SKM-1 (cell line): ENCODE measurements at regions not wholly inside any gene's neighbourhood (a gene's known extent, or its start where the extent isn't known, plus 50 kb on each side); places are given as distances from the start of the nearest gene placed in this dataset.
"Not testable (repeated sequence)": the region's sequence is repeated elsewhere in the genome, so short reads cannot be mapped to it uniquely, and the experiment has no call there.

Source experiments
- DNase-seq: peaks from one replicate; lab custom pipeline; 2025; ENCODE audit not compliant: unreplicated experiment; lab: John Stamatoyannopoulos, UW

DNA sequence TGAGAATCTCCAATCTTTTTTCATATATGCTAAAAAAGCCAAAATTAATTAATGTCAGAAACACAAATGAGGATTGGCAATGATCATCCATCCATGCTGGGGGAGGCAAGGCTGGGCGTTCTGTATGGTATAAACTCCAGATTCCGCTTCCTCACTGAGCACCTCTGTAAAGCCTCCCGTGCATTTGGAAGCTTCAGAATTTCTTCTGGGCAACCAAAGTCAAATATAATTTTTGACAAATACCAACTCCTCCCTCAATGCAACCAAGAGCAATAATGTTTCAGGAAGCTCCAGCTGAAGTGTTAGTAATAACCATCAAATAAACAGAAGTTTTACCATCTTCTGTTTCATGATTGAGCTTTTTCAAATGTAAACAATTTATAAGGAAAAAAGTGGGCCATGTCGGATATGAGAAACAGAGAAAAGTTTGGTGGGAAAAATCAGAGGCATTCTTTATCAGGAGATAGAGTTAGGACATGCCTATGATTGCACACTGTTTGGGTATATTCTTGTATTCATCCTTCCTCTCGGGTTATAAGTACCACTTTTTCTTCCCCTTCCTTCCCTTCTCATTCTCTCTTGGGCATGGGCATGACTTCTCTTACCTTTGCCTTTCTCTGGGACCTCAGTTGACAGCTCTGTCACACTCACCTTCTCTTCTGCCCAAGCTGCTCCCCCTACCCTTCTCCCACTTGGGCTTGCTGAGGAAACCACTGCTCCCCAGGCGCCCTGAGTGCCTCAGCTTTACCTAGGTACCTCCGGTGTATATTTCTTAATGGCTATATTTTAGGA, 149.5 kb upstream of the ZEB2 start:
- no peak for DNase-seq

DNA sequence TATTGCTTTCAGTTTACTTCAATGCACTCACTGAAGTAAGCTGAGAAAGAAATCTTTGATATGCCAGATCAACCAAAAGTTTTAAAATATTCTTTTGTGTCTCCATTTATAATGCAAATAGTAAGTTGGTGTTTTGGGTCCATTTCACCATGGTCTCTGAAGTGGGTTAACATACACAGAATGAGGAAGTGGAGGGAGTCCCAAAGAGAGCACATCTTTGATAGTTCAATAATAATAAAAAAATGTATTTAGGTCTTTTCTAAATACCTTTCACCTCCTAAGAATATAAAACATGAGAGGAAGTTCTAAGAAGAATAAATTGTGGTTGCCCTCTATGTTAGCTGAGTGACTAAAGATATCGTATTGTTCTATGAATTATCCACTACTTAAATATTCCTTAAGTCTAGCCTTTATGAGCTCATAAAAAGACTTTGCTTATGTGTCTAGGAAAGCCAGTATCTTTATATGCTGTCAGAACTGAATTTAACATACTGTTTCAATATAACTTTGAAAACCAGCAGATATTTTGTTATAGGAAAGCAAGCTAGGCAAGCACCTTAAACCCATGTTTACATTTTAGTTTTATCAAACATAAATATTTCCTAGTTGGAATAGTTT, 148.7 kb upstream of the ZEB2 start:
- DNase-seq: no peak

DNA sequence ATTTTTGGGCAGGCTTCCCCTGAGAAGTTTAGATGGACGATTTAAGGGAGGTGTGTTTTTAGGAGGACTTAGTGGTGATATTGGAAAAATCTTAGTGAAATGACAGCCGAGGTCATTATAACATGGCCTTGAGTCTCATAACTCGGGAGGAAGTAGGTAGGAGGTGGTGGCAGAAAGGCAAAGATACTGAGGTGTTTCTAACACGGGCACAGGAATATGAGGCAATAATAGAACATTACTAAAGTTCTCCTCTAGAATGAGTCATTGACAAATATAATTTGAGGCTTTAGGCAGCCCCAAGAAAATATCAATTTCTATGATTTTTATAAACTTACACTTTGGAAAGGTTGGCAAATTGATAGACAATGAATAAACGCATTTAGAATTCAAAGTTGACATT, 146.1 kb upstream of the ZEB2 start:
- peak; percentile 71 for DNase-seq

DNA sequence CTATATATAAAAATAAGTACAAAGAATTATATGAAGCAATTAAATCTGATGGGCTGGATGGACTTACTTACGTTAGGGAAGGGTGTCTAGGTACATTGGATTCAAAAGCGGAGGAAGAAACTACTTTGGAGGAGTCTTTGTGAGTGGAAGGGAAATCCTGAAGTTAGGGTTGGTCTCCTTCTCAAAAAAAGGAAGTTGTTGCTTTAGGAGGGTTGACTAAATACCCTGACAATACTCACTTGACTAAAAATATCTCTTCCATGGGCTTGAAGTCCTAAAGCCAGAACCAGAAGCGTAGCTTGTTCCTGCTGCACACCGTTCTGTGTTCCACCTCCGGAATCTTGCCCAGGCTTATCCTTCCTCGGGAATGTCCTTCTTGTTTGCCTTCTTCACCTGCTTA, 143.3 kb upstream of the ZEB2 start:
- peak; percentile 59 for DNase-seq

DNA sequence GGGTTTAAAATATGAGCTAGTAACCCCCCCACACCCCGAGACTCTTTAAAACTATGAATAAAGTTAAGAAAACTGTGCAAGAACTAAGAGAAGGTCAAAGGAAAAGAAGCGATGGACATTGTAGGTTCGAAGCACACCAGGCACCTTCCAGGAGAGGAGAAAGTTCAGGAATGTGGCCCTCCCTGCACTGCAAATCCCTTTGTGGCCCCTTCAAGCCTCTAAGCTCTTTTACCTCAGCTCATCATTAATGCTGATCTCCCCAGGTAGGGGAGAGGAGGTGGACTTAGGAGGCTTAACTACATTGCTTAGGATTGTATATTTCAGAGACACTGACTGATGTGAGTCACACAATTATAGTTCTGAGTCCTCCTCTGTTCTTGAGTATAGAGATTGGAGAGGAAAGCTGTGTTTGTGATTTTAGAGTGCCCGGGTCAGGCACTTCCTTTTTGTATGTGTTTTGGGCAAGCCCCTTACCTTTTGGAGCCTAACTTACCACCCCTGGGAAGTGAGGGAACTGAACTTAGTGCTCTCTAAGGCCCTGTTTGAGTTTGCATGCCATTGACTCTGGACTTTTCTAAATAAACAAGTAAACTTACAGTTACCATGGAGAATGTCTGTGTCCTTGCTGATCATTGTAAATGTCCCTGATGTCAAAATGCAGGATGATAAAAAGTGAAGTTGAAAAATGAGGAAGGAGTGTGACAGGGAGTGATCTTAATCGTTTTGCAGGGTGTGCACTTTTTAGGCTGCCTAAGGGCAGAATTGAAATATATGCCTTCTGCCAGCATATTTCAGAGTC, 140.8 kb upstream of the ZEB2 start:
- DNase-seq: peak; percentile 47

DNA sequence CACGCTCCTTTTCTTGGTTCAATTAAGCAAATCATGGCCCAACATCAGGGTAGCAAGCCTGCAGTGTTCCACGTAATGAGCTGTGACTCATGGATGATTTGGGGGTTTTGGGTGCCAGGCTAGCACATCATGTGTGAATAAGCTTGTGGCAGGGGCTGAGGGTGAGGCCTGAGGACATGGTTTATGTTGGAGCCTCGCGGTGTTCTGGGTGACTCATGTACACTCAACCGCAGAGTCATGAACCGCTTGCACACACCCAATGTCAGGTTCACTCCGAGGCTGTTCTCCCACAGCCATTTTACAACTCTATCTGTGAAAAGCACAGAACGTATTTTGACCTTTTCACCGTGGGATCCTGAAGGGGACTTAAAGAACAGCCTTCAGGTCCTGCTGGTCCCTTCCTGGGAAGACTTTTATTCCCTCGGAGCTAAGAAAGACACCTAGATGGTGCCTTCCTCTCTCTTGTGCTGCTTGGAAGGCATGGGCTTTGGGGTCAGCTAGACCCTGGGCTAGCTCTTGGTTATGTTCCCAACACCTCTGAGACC, 139.9 kb upstream of the ZEB2 start:
- no peak for DNase-seq

DNA sequence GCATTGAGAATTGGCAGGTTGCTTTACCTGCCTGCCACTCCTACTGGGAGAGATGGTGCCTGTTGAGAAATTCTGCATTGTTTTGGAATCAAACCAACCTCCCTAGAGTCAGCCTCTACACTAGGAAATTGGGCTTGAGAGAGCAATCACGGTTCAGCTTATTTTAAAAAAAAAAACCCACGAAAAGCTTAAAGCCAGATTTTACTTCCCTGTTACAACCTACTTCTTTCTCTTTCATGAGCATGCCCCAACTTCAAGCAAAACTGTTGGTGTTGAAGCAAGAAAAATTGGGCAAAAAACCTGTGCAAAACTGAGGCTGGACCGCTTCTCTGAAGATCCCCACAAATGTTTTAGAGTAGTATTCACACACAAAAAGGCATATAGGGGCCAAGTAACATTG, 134.6 kb upstream of the ZEB2 start:
- DNase-seq: no peak

DNA sequence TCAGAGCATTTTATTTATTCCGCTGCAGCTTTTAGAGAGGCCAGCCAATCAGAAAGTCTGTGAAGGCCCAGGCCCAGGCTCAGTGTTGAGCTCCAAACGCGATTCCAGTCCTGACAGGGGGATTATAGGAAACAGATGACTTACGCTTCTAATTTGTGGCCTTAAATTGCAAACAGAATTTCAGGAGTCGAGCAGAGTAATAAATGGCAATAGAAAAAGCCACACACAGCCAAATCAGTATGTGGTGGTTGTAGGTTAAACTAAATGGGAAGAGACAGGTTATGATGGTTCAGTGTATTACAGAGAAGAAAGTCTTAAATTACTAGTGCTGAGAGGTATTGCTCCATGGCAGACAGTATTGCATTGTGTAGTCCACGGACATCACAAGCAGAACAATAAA, 131.0 kb upstream of the ZEB2 start:
- DNase-seq: no peak

DNA sequence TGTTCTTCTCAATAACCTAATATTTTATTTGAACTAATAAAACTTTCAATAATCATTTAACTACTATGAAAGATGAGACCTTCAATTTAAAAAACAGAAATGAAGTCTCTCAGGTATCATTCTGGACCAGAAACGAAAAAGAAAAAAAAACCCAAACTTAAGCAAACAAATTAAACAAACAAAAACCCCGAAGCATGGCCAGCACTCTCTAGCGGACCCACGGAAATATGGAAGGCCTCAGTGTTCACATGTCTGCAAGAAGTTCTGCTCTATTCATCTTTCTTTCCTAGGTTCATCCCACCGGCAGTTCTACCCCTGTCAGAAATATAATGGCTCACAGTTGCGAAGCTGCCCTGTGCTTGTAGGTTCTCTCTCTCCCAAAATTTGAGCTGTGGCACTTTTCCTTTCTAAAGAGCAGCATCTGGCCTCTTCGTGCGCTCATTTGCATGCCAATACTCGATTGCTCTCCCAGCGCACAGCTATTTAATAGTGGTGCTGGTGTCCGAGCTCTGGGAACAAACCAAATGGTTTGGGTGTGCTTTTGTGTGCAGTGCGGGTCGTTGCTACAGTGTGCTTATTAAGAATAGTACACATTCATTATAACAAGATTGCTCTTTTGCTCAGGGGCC, 129.0 kb upstream of the ZEB2 start:
- DNase-seq: no peak

DNA sequence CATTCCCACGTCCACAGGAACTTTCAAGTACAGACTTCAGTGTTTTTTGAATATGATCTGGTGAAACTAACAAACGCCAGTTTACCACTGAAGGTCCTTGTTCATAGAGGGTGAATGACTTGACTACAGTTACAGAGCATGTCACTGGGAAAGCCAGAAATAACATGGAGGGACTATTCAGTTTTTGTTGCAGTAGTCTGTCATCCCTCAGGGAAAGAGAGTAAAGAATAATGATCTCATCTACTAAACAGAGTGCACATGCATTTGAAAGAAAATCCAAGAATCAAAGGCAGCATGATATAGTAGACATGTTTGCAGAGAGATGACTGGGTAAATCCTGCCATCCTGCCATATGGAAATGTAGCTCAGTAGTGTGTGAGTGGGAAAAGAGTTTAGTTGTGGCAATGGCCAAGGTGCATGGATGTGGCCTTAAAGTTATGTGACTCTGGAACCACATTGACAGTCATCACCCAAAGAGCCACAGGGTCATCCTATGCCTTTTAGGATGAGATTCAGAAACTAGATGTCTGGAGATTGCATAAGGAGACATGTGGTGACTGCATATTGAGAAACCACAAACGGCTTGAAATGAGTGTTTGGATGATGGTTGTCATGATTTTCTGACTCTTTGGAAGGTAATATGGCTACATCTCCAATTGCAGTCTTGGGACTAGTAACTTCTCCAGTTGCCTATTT, 125.3 kb upstream of the ZEB2 start:
- DNase-seq: peak; percentile 49

DNA sequence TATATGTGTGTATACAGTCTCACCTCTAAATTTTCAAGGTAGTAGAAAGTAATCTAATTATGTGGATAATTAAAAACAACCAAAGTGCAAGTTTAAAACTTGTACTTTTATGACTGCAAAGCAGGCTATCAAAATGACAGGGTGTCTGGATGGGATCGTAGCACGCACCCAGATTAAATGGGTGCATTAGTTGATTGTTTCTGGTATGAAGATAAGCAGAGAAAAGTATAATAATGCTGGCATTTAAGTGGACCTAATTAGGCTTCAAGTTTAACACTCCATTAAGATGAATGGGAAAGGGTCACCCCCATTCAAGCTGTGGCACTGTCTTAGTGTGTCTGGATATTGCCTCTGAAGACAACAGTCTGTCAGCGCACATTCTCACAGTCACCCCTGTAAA, 124.6 kb upstream of the ZEB2 start:
- DNase-seq: no peak

DNA sequence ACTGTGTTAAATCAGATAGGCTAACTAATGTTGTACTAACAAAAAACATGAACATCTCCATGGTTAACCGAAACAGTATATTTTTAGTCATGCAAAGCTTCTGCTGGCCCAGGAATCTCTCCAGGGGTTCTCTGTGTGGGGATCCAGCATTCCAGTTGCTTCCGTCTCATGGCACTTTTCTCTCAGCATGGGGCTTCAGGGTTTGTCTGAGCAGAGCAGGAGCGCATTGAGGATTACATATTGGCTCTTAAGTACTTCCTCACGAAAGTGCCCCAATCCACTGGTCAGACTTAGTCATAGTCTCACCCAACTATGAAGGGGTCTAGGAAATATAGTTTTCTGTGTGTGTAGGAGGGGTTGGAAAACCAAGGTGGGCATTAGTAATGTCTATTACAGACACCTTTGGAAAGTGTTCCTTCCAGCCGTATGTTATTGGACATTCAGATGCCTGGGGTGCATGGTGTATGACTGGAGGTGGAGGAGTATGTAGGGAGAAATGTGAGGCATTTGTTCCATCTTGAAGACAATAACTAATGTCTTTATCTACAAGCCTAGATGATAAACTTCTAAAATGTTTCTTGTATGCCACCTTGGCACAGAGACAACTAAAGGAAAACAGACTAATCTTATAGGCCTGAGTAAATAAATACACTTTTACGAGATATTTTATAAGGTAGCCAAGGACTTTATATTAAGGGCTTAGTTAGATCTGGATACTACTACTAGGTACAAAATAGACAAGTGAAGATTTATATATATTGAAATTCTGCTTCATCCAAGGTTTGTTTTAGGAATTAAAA, 123.8 kb upstream of the ZEB2 start:
- no peak for DNase-seq

DNA sequence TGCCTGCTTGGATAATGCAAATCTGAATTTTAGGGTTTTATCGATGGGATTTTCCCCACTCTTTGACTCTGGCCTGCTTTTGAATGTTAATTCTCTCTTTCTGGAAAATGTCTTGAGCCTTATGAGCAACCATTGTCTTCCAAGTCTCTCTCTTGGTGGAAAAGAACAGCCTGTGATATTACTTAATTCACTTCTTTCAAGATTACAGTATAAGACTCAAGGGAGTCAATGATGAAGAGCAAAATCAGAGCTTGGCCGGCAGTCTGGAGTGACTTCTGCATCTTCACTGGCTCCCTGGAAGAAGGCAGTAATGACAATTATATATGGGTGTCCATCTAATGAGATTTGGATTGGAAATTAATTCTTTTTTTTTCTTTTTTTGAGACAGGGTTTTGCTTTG, 122.9 kb upstream of the ZEB2 start:
- DNase-seq: no peak

DNA sequence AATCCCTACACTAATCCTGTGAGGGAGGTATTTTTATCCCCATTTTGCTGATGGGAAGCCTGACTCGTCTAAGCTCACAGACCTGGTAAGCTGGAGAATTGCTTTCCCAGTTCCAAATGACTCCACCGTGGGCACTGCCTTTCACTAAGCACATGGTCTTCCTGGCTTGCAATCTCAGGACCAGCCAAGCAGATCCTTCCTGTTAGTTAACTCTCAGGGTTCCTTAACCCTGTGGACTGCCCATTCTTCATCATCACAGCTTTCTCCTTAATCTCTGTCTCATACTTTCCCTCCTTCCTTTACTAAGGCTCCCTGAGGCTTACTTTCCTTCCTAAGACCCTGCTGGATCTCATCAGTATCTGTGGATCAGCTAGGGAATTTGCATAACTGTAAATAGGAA, 122.2 kb upstream of the ZEB2 start:
- DNase-seq: no peak

DNA sequence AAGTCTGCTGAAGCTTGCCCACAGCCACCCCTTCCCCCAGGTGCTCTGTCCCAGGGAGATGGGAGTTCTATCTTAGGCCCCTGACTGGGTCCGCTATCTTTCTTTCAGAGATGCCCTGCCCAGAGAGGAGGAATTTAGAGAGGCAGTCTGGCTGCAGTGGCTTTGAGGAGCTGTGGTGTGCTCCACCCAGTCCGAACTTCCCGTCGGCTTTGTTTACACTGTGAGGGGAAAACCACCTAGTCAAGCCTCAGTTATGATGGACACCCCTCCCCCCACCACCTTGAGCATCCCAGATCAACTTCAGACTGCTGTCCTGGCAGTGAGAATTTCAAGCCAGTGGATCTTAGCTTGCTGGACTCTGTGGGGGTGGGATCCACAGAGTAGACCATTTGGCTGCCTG, 118.3 kb upstream of the ZEB2 start:
- not testable (repeated sequence) for DNase-seq

DNA sequence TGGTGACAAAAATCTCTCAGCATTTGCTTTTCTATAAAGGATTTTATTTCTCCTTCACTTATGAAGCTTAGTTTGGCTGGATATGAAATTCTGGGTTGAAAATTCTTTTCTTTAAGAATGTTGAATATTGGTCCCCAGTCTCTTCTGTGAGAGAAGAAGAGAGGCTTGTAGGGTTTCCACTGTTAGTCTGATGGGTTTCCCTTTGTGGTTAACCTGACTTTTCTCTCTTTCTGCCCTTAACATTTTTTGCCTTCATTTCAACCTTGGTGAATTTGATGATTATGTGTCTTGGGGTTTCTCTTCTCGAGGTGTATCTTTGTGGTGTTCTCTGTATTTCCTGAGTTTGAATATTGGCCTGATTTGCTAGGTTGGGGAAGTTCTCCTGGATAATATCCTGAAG, 116.9 kb upstream of the ZEB2 start:
- DNase-seq: not testable (repeated sequence)

DNA sequence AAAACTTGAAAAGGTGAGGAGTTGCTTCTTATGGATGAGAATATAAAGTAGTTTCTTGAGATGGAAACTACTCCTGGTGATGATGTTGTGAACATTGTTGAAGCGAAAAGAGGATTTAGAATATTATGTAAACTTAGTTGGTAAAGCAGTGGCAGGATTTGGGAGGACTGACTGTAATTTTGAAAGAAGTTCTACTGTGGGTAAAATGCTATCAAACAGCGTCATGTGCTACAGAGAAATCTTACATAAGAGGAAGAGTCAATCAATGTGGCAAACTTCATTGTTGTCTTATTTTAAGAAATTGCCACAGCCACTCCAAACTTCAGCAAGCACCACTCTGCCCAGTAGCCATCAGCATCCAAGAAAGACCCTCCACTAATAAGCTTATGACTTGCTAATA, 112.9 kb upstream of the ZEB2 start:
- DNase-seq: no peak

DNA sequence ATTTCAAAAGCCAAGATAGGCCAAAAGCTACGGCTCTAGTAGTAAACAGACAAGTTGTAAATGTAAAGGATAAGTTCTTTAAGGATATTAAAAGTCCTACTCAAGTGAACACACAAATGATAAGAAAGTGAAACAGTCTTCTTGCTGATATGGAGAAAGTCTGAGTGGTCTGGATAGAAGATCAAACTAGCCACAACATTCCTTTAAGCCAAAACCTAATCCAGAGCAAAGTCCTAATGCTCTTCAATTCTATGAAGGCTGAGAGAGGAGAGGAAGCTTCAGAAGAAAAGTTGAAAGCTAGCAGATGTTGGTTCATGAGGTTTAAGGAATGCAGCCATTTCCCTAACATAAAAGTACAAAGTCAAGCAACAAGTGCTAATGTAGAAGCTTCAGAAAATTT, 111.7 kb upstream of the ZEB2 start:
- no peak for DNase-seq

DNA sequence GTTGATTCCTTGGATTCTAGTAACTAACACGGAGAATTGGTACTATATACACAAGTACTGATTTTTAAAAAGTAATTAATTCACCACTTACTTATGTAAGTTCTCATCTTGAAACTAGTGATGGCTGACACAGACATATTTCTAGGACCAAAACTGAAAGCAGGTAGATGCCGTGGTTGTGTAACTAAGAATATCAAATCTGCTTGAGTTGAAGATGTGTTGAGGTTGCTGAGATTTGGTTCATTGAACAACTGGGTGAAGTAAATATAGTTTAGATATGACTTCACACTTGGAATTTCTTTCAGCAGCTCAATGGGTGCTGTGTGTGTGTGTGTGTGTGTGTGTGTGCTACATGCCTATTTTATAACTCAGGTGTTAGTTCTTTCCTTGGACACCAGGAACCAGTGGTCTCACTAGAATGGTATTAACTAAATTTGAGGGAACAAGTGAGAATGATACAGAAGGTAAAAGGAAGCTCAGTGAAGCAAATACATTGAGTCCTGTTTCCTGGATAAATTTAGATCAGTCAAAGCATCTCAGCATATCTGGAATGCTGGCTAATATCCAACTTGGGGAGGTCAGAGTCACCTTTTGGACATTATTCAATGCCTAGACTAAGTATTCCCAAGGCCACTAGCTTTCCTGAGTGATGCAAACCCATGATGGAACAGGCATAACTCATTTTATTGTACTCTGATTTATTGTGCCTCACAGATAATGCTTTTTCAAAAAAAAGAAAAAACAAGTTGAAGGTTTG, 110.7 kb upstream of the ZEB2 start:
- DNase-seq: no peak
